ENCODE measurements at regions not wholly inside any gene's neighbourhood (a gene's known extent, or its start where the extent isn't known, plus 50 kb on each side); places are given as distances from the start of the nearest gene placed in this dataset.

DNA sequence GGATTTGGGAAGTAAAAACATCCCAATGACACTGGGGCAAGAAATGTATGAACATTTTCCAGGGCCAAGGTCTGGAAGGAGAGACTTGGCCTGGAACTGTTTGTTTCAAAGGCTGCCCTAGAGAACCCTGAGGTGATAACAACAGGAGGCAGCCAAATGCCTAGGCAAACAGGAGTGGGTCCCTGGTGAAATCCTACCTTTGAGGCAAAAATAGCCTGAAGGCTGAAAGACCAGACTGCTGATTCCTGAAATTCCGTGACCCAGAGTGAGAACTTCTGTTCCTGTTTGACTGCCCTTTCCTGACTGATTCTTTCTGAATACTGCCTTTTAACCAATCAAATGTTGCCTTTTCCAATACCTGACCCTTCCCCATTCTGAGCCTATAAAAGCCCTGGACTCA is 196.4 kb downstream of the NSUN3 start:
- no peak for DNase-seq

DNA sequence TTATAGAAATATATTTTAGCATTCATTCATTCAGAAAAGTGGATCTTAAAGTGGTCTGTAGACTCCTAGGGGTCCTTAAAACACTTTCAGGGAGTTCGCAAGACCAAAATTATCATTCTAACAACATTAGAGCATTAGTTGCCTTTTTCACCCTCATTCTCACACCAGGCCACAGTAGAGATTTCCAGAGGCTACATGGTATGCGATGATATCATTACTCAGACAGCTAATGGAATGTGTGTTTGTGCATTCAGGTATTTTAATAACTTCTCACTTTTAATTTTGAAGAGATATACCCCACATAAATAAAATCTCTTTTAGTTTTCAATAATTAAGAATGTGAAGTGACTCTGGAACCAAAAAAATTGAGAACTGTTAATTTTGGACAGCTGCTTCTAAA is 206.9 kb downstream of the NSUN3 start:
- no peak for DNase-seq

DNA sequence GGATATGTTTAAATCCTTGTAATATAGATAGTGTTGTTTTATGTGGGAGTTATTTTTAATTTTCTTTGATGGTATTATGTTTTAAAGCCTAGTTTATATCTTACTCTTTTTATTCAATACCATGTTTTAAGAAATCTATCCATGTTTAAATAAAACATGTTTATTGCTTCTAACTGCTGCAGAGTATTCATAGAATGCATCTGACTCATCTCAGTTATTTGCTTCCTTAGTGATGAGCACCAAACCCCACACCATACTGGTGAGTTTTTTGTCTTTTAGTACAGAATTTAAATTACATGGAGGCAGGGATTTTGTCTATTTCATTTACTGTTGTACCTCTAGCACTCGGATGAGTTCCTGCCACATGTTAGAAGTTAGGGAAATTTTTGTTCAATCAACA is 209.2 kb downstream of the NSUN3 start:
- DNase-seq: no peak

DNA sequence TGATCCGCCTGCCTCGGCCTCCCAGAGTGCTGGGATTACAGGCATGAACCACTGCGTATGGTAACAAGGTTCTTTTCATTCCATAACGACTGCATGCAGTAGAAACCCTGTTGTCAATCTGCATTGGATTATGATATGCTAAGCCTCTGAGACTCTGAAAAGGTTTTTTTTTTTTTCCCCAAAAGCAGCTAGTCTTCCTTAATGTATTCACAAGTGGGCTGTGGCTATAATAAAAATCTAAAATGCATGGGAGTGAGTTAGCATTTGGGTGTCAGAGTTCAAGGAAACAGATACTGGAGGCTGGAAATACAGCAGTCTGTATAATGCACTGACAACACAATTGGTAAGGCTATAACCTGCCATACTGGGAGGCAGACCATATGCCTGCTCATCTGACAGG is 218.1 kb downstream of the NSUN3 start:
- no peak for DNase-seq

DNA sequence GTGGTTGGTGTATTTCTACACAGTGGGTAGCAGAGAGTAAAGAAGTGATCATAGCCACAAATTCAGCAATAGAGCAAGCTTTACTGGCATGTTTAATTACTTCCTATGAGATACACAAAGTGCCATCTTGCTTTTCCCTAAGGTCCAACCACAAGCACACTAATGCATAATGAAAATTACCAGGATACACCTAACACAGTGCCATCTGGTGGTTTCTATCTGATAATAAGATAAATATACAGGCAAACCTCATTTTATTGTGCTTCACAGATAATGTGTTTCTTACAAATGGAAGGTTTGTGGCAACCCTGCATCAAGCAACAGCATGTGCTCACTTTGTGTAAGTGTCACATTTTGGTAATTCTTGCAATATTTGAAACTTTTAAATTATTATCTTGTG is 223.0 kb downstream of the NSUN3 start:
- DNase-seq: no peak

DNA sequence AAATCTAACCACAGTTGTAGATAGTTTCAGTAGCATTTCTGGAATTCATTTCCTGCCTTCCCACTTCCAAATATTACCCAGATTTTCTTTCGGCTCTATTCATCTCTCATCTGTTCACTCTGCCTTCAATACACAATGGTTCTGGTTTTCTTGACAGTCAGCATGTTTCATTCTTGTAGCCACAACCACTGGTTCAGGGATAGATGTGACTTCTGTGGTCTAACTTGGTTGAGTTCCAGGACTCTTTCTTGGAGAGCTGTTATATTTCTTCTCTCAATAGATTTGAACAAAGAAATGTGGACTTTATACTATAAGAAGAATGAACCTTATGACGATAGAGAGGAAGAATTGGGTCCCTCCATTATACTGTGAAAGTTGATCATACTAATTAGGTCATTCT is 228.8 kb downstream of the NSUN3 start:
- no peak for DNase-seq

DNA sequence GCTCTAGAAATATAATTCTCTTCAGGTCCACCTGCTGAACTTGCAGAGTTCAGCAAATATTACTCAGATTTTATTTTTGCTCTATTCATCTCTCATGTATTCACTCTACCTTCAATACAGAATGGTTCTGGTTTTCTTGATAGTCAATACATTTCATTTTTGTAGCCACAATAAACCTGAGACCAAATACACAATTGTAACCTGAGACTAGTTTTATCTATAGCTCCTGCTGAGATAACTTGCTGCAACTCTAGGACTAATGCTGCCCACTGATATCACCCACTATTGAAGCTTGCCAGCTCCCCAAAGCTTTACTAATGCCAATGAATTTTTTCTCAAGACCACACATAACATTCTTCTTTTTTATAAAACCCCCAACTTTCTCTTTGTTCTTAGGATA is 229.3 kb downstream of the NSUN3 start:
- DNase-seq: no peak

DNA sequence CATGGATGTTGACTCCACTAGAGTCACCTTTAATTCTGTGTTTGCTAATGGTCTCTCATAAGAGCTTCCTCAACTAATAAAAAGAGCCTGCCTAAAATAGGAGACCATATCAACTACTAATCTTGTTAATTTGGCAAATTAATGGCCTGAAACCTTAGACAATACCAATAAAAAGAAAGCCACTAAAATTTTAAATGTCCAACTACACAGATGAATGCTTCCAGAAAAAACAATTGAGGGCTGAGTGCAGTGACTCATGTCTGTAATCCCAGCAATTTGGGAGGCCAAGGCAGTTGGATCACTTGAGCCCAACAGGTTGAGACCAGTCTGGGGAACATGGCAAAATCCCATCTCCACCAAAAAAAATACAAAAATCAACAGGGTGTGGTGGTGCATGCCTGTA is 230.9 kb downstream of the NSUN3 start:
- no peak for DNase-seq

DNA sequence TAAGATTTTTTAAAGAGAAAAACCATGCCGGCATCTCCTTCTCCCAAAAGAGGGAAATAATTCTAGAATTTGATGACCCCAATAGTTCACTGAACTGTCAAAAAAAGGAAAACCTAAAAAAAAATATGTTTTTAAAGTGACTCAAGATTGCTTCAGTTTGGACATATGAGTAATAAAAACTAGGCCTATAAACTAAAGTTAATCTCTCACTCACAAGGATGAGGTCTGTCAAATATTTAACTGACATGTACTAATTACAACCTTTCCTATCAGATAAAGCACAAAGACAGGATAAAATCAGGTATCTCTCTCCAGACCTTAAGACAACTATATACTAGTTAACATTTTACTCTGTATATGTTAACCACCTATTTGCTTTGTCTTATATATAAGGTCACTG is 231.9 kb downstream of the NSUN3 start:
- DNase-seq: no peak

DNA sequence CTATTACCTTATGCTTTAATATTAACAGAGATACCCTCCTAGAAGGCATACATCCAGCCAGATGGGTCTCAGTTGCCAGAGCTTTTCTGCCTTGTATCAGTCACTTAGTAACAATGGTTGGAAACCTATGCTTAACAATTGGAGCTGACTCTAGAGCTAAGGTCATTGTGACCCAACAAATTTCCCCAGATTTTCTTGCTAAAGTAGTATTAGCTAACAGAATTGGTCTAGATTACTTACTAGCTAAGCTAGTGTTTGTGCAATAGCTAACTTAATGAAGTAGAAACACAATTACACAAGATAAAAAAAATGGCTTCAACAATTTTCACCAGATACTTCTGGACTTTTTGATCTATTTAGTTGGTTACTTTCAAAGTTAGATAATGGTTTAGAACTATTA is 236.9 kb downstream of the NSUN3 start:
- no peak for DNase-seq

DNA sequence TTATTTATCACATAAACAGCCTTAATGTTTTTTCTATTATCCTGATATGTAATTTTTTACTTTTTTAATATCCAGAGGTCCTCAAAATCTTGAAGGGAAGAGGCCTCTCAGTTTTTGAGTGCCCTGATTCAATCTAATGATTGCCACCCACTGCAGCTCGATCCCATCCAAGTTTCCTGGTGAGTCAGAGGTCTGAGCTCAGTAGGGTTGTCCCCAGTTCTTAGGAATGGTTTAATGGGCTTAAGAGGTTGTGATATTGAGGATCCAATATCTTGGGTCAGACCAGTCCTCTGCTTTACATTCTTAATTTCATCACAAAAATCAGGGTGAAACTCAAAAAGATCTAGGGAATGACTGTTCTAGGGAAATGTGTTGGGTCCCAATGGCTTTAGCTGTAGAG is 238.5 kb downstream of the NSUN3 start:
- DNase-seq: no peak

DNA sequence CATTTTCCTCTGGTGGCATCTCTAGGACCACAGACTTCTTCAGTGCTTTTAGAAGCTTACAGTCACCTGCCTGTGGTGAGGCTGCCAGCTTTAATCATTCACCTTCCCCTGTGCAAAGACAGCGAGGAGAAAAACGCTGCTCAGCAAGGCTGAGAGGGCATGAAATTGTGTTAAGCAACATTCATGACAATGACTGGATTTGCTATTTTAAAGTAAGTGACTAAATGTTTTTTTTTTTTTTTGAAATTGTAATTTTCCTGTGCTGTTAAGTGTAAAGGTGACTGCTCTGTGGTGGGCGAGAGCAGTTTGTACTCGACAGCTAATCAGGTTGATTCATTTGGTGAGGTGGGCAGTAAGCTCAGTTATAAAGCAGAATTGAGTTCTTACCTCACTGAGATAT is 240.4 kb downstream of the NSUN3 start:
- no peak for DNase-seq

DNA sequence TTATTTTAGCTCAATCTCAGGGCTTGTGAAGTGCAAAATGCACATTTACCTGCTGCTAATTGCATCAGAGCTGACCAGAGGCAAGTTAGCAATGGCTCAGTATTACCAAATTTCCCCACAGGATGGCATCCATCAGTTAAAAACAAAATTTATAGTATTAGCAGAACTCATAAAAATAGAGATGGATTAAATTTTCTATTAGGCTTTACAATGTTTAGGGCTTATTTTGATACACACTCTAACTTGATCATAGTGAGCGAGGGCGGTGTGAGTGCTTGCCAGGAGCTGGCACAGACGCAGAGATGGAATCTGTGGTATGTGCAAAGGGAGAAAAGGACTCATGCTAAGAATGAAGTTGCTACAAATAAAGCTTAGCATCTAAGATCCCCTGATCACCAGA is 241.0 kb downstream of the NSUN3 start:
- no peak for DNase-seq

DNA sequence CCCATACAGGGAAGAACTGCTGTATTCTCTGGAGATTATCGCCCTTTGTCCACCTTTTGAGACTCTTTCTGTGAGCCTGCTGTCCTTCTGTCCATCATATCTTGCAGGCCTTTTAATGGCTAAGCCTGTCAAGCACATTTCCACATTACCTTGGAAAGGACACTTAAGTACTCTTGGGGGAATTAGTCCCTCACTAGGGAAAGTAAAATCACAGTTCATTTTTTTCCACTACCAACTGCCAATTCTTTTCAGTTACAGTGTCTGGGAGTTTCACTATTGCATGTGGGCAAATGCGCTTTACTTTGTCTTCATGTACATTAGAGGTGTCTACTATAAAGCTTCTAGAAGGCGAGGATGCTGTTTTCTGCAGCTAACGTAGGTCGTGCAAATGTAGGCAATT is 242.1 kb downstream of the NSUN3 start:
- DNase-seq: no peak

DNA sequence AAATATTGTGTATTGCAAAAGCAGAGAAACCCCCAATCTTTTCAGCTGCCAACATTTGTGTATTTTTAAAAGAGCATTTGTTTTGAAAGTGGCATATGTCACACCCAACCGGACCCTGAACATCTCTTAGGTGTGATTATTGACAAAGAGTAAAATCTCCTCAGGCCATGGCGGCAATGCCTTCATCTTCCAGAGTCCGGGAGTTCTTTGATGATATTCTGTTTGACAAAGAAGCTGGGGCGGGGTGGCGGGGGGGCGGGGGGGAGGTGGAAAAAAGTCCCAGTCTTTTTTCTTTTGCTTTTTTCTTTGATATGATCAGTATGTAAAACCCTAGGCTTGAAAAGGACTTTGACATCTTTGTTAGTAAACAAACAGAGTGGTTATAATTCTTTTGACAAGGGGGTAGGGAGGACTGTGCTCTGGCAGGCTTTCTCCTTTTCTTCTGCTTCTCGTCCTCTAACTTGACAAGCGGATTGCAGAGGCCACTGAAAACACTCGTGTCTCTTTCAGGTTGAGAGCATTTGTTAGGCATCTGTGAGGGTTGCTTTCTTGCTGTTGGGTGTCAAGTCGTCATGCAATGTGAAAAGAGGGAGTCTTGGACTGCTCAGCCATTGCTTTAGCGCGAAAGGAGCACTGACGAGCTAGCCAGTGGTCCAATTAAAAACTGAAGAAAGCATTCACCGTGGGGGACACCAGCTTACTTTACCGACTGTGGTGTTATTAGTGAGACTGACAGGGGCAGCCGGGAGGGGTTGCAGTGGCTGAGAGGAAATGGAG is 243.2 kb downstream of the NSUN3 start:
- no peak for DNase-seq

DNA sequence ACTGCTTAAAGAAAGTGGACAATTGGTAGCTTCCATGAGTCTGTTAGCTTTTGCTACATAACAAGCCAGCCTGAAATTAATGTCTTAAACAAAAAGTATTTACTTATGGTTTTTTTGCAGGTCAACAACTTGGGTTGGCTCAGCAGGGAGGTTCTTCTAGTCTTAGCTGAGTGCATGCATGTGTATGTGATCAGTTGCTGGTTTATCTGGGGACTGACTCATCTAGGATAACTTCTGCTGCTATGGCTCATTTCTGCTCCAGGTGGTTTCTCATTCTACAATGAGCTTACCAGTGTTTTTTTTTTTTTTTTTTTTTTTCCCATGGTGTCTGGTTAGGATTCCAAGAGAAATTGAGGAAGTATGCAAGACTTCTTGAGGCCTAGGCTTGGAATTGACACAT is 244.7 kb downstream of the NSUN3 start:
- no peak for DNase-seq

DNA sequence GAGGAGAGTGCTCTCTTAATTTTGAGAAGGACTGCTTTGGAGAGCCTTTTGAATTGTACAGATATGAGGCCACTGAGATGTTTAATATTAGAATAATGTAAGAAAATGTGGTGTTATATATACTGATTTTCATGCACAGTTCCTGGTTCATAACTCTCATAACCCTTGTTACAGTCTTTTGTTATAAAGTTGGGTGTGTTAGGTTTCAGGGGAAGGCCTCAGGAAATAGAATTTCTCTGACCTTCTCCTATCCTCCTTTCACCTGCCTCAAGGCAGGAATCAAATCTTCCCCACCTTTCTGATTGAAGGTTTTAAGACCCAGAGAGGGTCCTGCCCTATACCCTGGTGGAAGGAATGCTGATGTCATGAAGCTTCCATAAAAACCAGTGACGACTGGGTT is 245.9 kb downstream of the NSUN3 start:
- no peak for DNase-seq

DNA sequence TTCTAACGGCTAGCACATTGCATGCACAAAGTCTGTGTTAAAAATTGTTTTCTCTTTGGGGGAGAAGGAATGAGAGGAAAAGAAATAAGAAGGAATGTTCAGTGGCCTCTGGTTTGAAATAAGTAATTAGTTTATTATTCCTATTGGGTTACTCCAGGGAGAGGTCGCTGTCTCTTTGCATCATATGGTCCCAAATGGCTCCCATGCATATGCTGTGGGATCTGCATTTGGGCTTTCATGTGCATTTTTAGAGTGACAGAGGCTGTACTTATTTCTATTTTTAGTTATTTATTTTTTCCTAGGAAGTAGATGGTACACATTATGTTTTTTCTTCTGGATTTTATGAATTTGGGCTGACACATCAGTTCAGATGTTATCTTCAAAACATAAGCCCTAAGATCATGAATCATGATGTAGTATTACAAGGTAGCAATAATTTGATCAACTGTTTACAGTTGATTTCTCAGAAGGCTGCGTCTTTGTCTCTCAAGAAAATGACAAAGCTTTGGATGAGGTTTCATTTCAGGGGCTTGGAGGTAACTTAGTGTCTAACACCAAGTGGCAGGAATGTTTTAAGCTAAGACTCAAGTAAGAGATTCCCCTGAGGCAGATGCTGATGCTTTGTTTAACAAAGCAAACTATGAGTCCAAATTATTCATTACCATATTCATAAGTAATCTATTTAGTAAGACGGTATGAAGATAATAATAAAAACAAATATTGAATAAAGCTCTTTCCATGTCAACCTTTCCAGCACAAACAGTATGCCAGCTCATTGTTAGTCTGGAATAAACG is 247.7 kb downstream of the NSUN3 start:
- no peak for DNase-seq

DNA sequence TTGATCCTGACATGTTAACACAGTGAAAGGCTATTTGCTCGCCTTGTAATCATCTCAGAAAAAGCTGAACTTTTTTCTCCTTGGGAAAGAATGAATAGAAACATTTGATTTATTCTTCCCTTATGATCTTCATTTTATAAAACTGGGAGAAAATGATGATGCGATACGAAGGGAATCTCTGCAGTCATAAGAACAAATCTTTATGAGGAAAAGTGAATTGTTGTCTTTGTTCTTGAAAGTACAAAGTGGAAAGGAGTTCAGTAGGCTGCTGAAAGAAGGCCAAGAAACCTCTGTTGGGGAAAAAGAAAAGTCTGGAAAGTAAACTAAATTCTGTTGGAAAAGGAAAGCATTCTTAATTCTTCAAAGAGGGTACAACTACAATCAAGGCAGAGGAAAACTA is 248.8 kb downstream of the NSUN3 start:
- no peak for DNase-seq

DNA sequence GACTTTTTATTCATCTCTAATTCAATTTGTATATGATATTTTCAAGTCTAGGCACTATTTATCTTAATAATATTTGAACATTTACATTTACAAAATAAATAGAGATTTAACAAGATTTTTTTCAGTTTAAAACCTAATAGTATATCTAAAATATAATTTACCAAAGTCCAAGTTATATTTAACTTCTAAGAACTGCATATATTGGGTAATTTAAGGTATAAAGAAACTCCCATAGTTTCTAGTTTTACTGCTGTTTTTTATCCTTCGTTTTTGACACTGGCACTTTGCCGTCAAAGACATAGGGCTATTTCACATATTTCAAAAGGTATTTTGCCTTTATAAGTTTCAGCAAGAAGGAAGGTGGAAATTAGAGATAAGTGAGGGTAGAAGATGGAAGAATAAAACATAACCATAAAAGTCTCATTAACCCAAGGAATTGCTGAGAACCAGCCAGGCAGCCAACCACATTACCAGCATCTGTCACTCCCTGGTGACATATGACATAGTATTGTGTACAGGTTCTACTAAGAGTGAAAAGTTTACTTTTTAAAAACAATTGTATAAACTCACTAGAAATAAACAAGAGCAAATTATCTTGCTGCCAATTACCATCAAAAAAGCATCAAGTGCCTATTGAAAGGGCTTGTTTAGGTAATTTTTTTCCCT is 251.5 kb downstream of the NSUN3 start:
- DNase-seq: no peak

DNA sequence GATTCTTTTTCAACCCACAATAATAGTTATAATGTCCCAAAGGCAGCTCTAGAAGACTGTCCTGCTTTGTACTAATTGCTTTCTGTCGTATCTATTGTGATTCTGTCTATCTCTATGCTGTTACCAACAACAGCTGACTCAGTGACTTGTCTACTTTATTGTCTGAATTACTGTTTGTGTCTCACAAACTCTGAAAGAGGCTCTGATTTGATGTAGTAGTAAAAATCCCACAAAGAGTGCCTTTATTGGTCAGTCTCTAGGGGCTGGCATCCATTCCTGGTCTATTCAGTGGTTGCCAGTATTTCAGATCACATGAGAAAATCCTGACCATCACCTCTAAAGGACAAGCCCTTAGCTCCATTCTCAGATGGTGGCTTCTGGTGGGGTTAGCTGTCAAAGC is 254.2 kb downstream of the NSUN3 start:
- DNase-seq: no peak

DNA sequence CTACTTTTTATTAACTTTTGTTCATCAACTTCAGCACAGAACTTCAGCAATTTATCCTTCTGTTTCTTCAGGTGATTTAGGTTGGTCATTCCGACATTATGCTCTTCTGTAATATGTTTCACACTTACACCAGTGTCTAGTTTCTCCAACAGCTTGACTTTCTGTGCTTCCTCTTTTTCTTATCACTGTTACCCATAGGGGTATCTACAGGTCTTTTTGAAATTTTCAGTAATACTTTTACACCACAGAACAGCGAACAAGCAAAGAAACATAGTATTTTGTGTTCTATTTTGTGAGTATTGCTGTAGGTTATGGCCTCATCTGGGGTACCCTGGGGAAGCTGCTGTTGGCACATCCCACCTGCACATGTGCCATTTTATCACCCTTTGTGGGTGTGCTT is 260.7 kb downstream of the NSUN3 start:
- no peak for DNase-seq

DNA sequence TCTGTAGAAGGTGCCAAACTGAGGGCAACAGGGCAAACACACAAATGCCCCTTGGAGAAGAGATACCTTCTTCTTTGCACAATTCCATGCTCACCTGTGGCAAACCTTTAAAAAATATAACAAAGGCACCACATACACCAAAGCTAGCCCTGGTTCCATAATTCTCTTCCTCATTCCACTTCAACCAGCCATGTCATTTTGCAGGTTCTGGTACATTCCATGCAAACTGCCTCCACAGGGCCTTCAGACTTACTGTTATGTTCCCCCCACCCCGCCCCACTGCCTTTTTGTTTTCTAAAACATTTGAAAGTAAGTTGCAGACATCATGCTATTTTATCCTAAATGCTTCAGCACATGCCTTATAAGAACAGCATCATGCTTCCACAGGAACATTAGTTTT is 269.0 kb downstream of the NSUN3 start:
- DNase-seq: no peak
